Sigmoid colon (tissue), 4 donors: ENCODE measurements at regions not wholly inside any gene's neighbourhood (a gene's known extent, or its start where the extent isn't known, plus 50 kb on each side); places are given as distances from the start of the nearest gene placed in this dataset.

ENCODE experiments used
- CTCF ChIP-seq, 4 experiments: fragments of 450-650 bp in 3 of 4; fragments of 200-600 bp in 1 of 4; IDR thresholded peaks; one replicate each; pipeline ENCODE4 v1.5.1; 2016 to 2019; ENCODE audit warnings: antibody characterized with exemption in 4 of 4, mild to moderate bottlenecking in 3 of 4, moderate library complexity in 2 of 4
- EP300 ChIP-seq, 4 donors: sonication (generic); formaldehyde crosslinking; IDR thresholded peaks; one replicate each; pipeline ENCODE4 v1.6.1; 2017; ENCODE audit warnings: antibody characterized with exemption in 4 of 4
- POLR2A ChIP-seq, 2 donors: fragments of 450-650 bp; IDR thresholded peaks; one replicate each; pipeline ENCODE4 v1.6.1; 2016; ENCODE audit warnings: antibody characterized with exemption in 2 of 2, mild to moderate bottlenecking in 2 of 2, moderate library complexity in 2 of 2
- POLR2AphosphoS5 ChIP-seq, 4 donors: sonication (generic); formaldehyde crosslinking; IDR thresholded peaks; one replicate each; pipeline ENCODE4 v1.6.1; 2017; ENCODE audit warnings: antibody characterized with exemption in 4 of 4

- TF ChIP-seq CTCF (IDR thresholded peaks at IDR 0.05) = no peak
- TF ChIP-seq EP300 (IDR thresholded peaks at IDR 0.05) = no peak
- no peak for TF ChIP-seq POLR2A (IDR thresholded peaks at IDR 0.05)
- no peak for TF ChIP-seq POLR2AphosphoS5 (IDR thresholded peaks at IDR 0.05)
These were observed 137.4 kb upstream of the CALCR start for GRCh38 chr7:93711926-93712325.
